Activated naive CD8-positive, alpha-beta T cell treated with anti-CD3 and anti-CD28 coated beads, Interleukin-2, amount 50 U/mL, for 24 hours (primary cell): ENCODE measurements at regions not wholly inside any gene's neighbourhood (a gene's known extent, or its start where the extent isn't known, plus 50 kb on each side); places are given as distances from the start of the nearest gene placed in this dataset.

Source experiments
- ATAC-seq: fragments of 150-1000 bp; cut with Tn5 transposase; one replicate; pipeline ENCODE4 v1.10.0; 2021
- DNase-seq: peaks from one replicate; pipeline ENCODE4 v3.0.0; 2021
- H3K27ac Mint-ChIP-seq: one replicate; pipeline ENCODE4 v1.8.0; 2021; ENCODE audit warnings: mild to moderate bottlenecking, mixed read lengths
- H3K27me3 Mint-ChIP-seq: one replicate; pipeline ENCODE4 v1.8.0; 2021; ENCODE audit warnings: mixed read lengths
- H3K36me3 Mint-ChIP-seq: one replicate; pipeline ENCODE4 v1.8.0; 2021; ENCODE audit warnings: low read depth, mixed read lengths
- H3K4me1 Mint-ChIP-seq: one replicate; pipeline ENCODE4 v1.8.0; 2021; ENCODE audit warnings: mixed read lengths
- H3K4me3 Mint-ChIP-seq: one replicate; pipeline ENCODE4 v1.8.0; 2021; ENCODE audit warnings: mild to moderate bottlenecking, moderate library complexity, mixed read lengths
- H3K9me3 Mint-ChIP-seq: one replicate; pipeline ENCODE4 v1.8.0; 2021; ENCODE audit warnings: mixed read lengths

- Mint-ChIP-seq H3K9me3 (peaks cover 3% of the 10 kb centered on the region), H3K4me3 (no peak overlapping the region), H3K4me1 (no peaks in the 10 kb centered on the region), H3K27ac (no peak overlapping the region), H3K27me3 (no peaks in the 10 kb centered on the region), H3K36me3 (no peaks in the 10 kb centered on the region)
- no peak for DNase-seq
- ATAC-seq = no peak
Observed at GRCh38 chr1:177859572-177859971, 110.3 kb downstream of the SEC16B start.

GRCh38 chr1:177858332-177858821, 111.5 kb downstream of the SEC16B start:
- Mint-ChIP-seq H3K27ac (no peak overlapping the region), H3K4me1 (no peaks in the 10 kb centered on the region), H3K4me3 (no peak overlapping the region), H3K36me3 (no peaks in the 10 kb centered on the region), H3K27me3 (no peaks in the 10 kb centered on the region), H3K9me3 (peaks cover 3% of the 10 kb centered on the region)
- DNase-seq (no peak), ATAC-seq (no peak)

DNA sequence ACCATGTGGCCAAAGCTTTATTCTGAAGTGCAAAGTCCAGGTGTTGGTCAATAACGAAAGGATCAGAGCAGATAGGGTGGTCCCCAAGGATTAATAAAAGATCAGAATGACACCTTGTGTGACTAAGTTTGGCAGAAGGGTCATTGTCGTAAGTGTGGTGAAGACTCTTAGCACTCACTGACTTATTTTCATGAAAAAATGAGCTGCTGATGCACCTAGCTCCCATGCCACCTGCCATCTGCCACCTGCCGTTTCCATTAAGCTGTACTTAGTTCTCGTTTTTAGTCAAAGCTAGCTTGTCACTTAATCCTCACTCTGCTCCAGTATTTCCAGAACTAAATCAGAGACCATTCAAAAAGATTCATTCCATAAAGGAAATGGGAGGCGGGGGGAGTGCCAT, 112.6 kb downstream of the SEC16B start:
- Mint-ChIP-seq H3K4me1 (no peaks in the 10 kb centered on the region), H3K27ac (no peak overlapping the region), H3K27me3 (no peaks in the 10 kb centered on the region), H3K4me3 (no peak overlapping the region), H3K36me3 (no peaks in the 10 kb centered on the region), H3K9me3 (peaks cover 3% of the 10 kb centered on the region)
- DNase-seq (no peak), ATAC-seq (no peak)

DNA sequence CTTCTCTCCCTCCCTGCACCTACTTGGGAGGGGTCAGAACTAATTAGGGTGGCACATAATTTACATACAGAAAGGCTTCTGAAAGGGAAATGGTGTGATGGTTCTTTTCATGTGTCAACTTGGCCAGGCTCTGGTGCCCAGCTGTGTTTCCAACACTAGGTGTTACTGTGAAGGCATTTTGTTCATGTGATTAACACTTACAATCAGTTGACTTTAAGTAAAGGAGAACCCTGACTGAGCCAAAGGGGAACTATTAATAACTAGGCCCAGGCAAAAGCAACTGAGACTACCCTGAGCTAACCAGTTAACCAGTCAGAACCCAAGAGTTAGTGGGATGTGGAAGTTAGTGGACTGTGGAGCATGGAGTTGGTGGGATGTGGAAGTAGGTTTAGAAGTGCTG, 114.9 kb downstream of the SEC16B start:
- H3K36me3 Mint-ChIP-seq = no peaks in the 10 kb centered on the region
- no peaks in the 10 kb centered on the region for H3K27me3 Mint-ChIP-seq
- no peak overlapping the region for H3K27ac Mint-ChIP-seq
- H3K9me3 Mint-ChIP-seq = no peaks in the 10 kb centered on the region
- no peaks in the 10 kb centered on the region for H3K4me1 Mint-ChIP-seq
- ATAC-seq (no peak), DNase-seq (no peak)
- H3K4me3 Mint-ChIP-seq = no peak overlapping the region

GRCh38 chr1:177849579-177850290, 120.1 kb downstream of the SEC16B start:
- H3K27me3 Mint-ChIP-seq = no peaks in the 10 kb centered on the region
- ATAC-seq (no peak), DNase-seq (no peak)
- H3K9me3 Mint-ChIP-seq = peaks cover 4% of the 10 kb centered on the region
- H3K4me1 Mint-ChIP-seq = no peaks in the 10 kb centered on the region
- H3K27ac Mint-ChIP-seq = no peak overlapping the region
- H3K4me3 Mint-ChIP-seq = no peak overlapping the region
- no peaks in the 10 kb centered on the region for H3K36me3 Mint-ChIP-seq

- no peaks in the 10 kb centered on the region for H3K4me1 Mint-ChIP-seq
- H3K27ac Mint-ChIP-seq = no peak overlapping the region
- no peak for ATAC-seq
- no peak overlapping the region for H3K4me3 Mint-ChIP-seq
- no peaks in the 10 kb centered on the region for H3K36me3 Mint-ChIP-seq
- no peak for DNase-seq
- H3K9me3 Mint-ChIP-seq = peaks cover 4% of the 10 kb centered on the region
- H3K27me3 Mint-ChIP-seq = no peaks in the 10 kb centered on the region
Observed at GRCh38 chr1:177849130-177849529, 120.7 kb downstream of the SEC16B start.

- ATAC-seq (no peak), DNase-seq (no peak)
- Mint-ChIP-seq H3K4me3 (no peak overlapping the region), H3K9me3 (peaks cover 4% of the 10 kb centered on the region), H3K4me1 (no peaks in the 10 kb centered on the region), H3K27me3 (no peaks in the 10 kb centered on the region), H3K36me3 (no peaks in the 10 kb centered on the region), H3K27ac (no peak overlapping the region)
Observed at GRCh38 chr1:177848577-177848976, 121.3 kb downstream of the SEC16B start.

DNA sequence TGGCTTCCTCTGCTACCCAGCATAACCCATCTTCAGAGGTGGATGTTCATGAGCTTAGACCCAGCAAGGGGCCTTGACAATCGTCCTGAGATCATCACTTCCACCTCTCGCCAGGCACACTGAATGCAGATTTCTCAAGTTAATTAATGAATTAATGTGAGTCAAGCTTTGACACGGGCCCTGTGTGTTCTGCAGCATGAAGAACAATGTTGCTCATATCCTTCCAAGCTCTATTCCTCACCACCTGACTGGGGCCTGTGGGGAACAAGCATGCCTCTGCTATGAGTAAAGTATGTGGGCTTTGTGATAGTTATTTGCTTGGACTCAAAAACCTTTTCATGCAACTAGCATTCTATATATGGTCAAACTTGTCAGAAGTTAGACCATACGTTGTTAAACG, 122.0 kb downstream of the SEC16B start:
- Mint-ChIP-seq H3K4me1 (no peaks in the 10 kb centered on the region), H3K27ac (no peak overlapping the region), H3K4me3 (no peak overlapping the region), H3K9me3 (peaks cover 7% of the 10 kb centered on the region), H3K27me3 (no peaks in the 10 kb centered on the region), H3K36me3 (no peaks in the 10 kb centered on the region)
- ATAC-seq = no peak
- DNase-seq = no peak

DNA sequence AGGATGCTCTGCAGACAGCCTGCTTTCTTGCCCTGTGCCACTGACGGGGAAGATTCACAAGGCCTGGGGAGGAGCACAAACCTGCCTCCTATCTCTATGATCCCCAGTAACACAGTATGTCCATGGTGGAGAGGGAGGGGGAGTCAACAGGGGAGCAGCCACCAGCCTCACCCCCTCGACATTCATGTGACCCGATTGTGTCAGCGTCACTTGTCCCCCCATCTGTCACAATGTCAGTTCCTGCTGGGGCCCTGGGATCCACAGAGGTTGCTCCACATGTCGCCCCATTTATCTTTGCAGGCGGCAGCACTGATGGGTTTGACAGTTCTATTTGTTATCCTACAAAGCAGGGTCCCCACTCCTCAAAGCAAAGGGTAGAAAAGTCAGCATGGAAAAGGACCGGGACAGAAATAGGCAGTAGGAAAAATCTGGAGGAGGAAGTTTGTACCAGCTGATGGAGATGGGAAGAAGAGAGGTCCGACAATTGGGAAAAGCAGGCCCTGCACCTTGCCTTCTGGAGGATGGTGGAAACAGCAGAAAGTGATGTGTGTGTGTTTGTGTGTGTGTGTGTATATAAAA, 130.9 kb downstream of the SEC16B start:
- H3K9me3 Mint-ChIP-seq = peaks cover 12% of the 10 kb centered on the region
- no peak for DNase-seq
- no peak overlapping the region for H3K27ac Mint-ChIP-seq
- no peaks in the 10 kb centered on the region for H3K4me1 Mint-ChIP-seq
- H3K4me3 Mint-ChIP-seq = no peak overlapping the region
- no peak for ATAC-seq
- H3K27me3 Mint-ChIP-seq = no peaks in the 10 kb centered on the region
- no peaks in the 10 kb centered on the region for H3K36me3 Mint-ChIP-seq

DNA sequence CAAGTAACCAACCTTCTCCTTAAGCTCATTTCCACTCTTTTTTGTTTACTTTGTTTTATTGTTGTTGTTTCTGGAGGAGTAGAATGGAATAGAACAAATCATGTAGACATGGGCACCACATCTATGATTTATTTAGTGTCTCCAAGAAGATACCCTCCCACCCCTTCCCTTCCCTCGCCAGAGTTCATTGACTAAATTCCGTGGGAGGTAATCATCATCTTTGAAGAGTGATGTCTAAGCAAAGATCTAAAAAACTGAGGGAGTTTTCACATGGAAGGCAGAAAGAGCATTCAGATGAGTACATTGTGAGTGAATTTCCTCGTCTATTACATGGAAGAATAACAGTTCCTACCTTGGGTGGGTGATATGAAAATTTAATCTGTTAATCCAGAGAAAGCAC, 136.2 kb downstream of the SEC16B start:
- Mint-ChIP-seq H3K4me1 (no peaks in the 10 kb centered on the region), H3K9me3 (peaks cover 25% of the 10 kb centered on the region), H3K36me3 (no peaks in the 10 kb centered on the region), H3K27me3 (no peaks in the 10 kb centered on the region), H3K4me3 (no peak overlapping the region), H3K27ac (no peak overlapping the region)
- ATAC-seq (no peak), DNase-seq (no peak)

DNA sequence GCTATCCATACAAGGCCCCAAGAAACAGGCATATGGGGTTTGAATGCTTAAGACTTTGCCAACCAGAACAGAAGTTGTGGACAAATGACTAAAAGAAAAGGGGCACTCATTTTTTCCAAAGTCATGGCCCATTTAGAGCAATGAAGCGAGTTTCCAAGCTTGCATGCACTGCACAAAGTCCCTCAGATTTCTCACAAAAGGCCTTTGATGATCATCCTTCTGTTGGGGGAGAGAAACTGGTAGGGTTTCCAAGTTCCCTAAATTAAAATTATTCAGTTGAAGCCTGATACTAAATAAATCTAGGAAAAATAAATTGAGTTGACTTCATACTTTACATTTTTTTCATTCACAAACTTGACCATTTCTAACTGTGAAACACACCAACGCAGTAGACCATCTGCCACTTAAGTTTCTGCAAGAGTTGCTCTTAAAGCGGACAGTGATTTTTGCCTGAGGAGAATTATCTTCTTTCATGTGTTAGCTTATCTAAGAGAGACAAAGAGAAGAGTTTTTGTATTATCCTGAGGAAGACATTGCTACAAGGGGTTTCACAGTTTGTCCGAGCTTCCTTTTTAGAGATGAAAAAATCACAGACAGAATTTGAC, 139.2 kb downstream of the SEC16B start:
- Mint-ChIP-seq H3K4me1 (no peaks in the 10 kb centered on the region), H3K27ac (no peak overlapping the region), H3K36me3 (no peaks in the 10 kb centered on the region), H3K4me3 (no peak overlapping the region), H3K9me3 (peaks cover 25% of the 10 kb centered on the region), H3K27me3 (no peaks in the 10 kb centered on the region)
- ATAC-seq (no peak), DNase-seq (no peak)

DNA sequence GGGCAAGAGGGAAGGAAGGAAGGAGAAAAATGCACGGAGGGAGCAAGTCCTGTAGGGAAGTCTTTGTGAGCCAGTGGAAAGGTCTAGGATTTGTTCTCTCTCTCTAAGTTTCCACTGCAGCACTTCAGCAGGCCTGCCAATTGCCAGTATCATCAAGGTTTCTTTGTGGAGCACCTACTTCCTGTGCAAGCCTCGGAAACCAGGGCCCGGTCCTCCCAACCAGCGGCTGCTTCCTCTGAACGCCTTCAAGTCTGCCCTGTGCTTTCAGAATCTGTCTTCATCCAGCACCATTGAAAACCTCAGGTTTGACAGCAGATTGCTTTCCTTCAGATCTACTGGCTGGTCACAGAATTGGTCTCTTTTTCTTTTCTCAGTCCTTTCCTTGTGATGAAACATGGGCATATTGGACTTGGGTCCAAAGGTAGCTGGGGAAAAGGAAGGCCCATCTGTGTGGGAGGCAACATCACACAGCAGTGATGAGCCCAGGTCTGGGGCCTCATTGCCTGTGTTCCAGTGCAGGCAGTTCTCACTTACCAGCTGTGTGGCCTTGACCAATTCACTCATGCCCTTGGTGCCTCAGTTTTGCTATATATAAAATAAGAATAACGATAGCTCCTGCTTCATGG, 144.5 kb downstream of the SEC16B start:
- no peak for DNase-seq
- Mint-ChIP-seq H3K4me1 (no peaks in the 10 kb centered on the region), H3K36me3 (no peaks in the 10 kb centered on the region), H3K27ac (no peak overlapping the region), H3K27me3 (peaks cover 3% of the 10 kb centered on the region), H3K4me3 (no peak overlapping the region), H3K9me3 (peaks cover 4% of the 10 kb centered on the region)
- ATAC-seq = no peak

DNA sequence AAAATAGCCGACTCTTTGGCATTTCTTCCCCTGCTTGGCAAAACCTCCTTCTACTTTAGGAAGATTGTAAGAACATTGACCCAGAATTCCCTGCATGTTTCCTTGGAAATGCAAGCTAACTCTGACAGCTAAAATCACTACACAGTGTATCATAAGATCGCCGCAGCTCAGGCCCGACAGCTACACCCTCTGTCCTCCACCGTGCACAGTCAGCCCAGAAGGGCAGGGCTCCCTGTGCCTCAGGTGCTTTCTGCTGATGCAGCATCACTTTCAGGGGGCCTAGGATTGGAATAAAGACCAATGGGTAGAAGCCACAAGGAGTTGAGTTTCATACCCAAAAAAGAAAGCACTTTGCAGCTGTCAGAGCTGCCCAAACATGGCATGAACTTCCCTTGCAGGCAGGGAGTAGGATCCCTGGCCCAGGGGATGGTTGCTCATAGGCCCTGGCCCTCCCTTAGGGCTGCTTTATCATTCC, 145.3 kb downstream of the SEC16B start:
- Mint-ChIP-seq H3K9me3 (peaks cover 1% of the 10 kb centered on the region), H3K27ac (no peak overlapping the region), H3K4me1 (no peaks in the 10 kb centered on the region), H3K4me3 (no peak overlapping the region), H3K36me3 (no peaks in the 10 kb centered on the region), H3K27me3 (peaks cover 3% of the 10 kb centered on the region)
- DNase-seq = no peak
- no peak for ATAC-seq

GRCh38 chr1:177820213-177820612, 149.6 kb downstream of the SEC16B start:
- peaks cover 8% of the 10 kb centered on the region for H3K9me3 Mint-ChIP-seq
- H3K36me3 Mint-ChIP-seq = no peaks in the 10 kb centered on the region
- H3K4me1 Mint-ChIP-seq = no peaks in the 10 kb centered on the region
- ATAC-seq (no peak), DNase-seq (no peak)
- H3K27ac Mint-ChIP-seq = no peak overlapping the region
- H3K27me3 Mint-ChIP-seq = peaks cover 3% of the 10 kb centered on the region
- no peak overlapping the region for H3K4me3 Mint-ChIP-seq
